T-helper 2 cell (primary cell): ENCODE measurements at regions not wholly inside any gene's neighbourhood (a gene's known extent, or its start where the extent isn't known, plus 50 kb on each side); places are given as distances from the start of the nearest gene placed in this dataset.

Source experiments
- DNase-seq, 5 experiments: peaks; one replicate each; pipeline versions ENCODE4 v3.0.0 to v3.0.0-alpha.2; 2012 to 2022

DNA sequence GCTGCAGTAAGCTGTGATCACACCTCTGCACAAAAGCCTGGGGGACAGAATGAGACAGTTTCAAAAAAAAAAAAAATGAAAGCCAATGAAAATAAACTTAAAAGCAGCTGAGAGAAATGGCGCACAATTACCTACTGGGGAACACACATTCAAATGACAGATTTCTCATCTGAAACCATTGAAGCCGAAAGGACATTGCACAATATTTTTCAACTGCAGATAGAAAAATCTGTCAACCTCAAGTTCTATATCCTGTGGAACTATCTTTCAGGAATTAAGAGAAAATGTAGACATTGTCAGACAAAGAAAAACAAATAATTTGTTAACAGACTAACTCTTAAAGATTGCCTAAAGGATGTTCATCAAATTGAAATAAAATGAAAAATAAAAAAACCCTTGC is 442.8 kb downstream of the MATN1 start:
- no peak for DNase-seq

DNA sequence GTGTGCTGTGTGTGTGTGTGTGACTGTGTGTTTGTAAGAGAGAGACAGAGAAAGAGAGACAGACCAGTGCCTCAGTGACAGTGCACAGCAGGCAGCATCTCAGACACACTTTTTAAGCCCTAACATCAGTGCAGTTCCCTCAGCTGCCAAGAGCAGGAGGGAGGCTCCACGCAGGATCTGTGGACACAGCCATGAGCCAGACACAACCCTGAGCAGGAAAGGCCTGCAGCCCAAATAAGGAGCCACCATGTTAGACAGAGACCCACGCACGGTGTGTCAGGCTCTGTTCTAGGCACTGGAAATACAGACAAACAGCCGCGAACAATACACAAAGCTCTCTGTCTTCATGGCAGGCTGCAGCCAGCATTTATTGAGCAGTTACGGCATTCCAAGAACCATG is 445.5 kb downstream of the MATN1 start:
- DNase-seq, result no peak

DNA sequence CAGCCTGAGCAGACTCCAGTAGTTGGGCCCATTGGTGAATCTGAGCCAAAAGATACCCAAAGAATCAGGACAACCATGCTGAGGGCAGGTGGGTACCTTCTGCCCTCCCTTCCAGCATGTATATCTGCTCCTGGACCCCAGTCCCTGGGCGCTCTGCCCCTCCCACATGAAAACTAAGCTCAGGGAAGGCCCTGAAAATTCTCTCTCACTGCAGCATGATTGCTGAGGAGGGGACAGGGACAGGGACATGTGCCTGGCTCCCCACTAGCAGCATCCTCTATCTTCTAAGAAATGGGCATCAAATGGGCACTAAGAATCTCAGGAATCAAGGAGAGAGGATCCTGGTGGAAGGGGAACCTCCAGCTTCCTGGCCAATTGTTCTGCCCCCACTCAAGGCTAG is 446.0 kb downstream of the MATN1 start:
- no peak for DNase-seq

GRCh38 chr1:30275926-30276764 is 447.2 kb downstream of the MATN1 start:
- DNase-seq, result no peak

- no peak for DNase-seq
These were observed 448.3 kb downstream of the MATN1 start for GRCh38 chr1:30274976-30275621.

GRCh38 chr1:30274173-30274970 is 449.0 kb downstream of the MATN1 start:
- DNase-seq, result no peak

GRCh38 chr1:30273456-30273855 is 449.9 kb downstream of the MATN1 start:
- no peak for DNase-seq

DNA sequence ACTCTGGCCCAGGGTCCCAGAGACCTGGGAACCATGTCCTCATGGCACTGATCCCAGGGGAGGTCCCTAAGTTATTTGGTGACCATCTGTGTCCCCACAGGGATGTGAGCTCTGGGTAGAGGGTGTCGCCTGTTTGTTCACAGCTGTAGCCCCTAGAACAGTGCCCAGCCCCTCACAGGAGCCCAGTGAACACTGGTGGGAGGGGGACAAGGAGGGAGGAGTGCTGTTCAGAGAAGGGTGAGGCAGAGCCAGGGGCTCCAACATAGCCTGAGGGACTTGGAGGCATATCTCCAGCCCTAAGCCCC is 450.4 kb downstream of the MATN1 start:
- DNase-seq, result no peak

DNA sequence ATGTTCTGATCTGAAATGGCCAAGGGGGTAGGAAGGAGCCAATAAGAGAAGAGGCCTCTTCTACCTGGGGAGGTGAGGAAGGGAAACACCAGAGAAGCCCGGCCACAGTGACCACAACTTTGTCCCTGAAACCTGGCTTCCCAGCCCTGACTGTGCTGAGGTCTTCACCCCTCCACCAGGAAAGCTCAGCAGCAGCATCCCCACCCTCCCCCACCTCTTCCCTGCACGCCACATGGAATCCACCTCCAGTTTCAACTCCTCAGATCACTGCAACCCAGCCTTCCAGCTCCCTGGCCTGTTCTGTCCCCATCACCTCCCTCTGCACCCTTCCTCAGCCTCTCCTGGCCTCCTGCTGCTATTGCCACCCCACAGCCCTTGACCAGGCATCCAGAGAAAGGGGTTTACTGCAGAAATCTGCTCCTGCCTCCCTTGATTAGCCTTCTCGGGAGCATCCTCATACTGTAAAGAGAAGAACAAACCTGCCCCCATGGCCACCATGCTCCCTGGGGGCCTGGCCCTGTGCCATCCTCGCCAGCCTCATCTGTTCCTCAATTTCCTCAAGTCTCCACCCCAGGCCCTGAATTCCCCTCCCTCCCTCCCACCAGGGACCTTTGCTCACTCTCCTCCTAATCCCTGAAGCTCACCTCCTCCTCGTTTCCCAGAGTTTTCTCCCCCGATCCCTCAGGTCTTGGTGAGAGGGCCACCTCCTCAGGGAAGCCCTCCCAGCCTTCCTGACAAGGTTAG is 450.9 kb downstream of the MATN1 start:
- DNase-seq, result no peak

DNA sequence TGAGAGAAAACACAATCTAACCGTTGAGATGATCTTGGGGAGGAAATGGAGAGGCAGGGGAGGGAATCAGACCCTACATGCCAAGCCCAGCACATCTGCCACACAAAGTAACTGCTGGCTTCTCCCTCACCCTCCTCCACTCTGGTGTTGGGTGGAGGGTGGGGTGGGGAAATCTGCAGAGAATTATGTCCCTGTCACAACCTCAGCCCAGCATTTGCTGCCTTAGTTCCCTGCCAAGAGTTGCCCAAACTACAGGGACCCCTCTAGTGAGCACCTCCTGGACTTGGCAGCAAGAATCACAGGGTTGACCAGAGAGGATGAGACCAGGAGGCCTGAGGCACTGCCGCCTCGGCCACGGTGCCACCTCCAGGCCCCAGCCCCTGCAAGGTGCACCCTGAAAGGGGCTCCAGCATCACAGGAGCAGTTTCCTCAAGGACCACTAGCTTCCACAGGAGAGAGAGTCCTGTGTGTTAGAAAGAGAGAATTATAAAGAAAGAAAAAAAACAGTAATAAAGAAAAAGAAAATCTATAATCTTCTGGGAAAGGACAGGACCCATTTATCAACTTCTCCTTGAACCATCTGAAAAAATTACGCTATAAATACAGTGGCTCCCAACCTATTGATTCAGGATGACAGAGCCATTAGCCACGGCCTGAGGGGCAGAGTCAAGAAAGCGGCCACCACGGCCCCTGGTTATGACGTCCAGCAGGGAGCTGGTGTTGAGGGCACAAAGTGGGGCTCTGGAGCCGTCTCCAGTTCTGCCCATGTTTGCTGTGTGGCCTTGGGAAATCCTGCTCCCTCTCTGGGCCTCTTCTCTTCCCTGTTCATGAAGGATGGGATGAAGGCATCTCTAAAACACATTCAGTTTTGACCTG is 451.7 kb downstream of the MATN1 start:
- no peak for DNase-seq

GRCh38 chr1:30270461-30270860 is 452.9 kb downstream of the MATN1 start:
- DNase-seq, result no peak

DNA sequence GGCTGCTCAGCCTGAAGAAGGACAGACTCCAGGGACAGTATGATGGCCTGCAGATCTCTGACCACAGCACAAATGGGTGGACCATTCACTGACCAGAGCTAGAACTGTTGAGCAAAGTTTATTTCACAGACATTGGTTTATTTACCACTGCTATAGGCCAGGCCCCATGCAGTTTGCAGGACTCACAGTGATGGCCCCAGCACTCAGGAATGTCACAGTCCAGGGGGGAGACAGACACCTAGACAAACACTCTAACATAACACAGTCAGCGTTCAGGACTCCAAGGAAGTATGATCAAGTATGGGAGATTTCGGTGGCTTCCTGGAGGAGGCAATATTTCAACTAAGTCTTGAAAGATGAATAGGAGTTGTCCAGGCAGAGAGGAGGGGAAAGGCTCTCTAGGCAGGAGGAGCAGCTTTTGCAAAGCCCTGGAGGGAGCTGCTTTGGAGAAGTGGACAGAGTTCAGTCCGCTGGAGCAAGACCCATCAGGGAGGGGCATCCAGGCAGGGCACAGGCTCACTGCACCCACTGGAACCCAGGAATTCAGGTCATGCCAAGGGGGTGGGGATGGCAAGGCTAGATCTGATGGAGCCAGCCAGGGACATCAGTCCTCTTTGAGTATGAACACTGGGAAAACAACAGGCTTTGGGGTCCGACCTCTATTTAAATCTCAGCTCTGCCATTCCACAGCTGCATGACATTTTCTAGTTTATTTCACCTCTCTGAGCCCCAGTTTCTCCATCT is 454.3 kb downstream of the MATN1 start:
- no peak for DNase-seq

DNA sequence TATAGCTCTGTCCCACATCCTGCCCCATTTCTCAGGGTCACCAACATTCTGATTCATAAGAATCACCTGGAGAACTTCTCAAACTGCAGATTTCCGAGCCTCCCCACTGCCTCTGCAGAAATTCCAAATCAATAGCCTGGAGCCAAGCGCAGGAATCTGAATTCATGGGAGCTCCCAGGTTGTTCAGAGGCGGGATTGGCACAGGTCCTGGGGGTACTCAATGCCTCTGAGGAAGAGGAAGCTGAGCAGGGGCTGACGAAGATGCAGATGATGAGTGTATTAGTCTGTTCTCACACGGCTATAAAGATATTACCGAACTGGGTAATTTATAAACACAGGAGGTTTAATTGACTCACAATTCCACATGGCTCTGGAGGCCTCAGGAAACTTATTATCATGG is 455.5 kb downstream of the MATN1 start:
- no peak for DNase-seq

- DNase-seq, result no peak
These were observed 456.3 kb downstream of the MATN1 start for GRCh38 chr1:30267046-30267445.

GRCh38 chr1:30265127-30266070 is 458.0 kb downstream of the MATN1 start:
- no peak for DNase-seq

DNA sequence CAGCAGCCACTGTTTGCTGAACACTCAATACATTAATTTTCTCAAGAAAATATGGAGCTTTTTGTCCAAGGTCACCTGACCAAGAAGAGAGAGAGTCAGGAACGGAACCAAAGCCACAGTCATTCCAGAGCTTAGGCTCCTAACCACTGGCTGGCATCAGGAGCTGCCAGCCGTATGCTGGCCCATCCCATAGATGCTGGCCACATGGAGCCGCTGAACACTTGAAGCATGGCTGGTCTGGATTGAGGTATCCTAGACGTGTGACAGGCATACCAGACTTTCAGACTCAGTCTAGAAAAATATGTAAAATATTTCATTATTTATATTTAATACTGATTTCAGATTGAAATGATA is 458.7 kb downstream of the MATN1 start:
- DNase-seq, result no peak

- no peak for DNase-seq
These were observed 459.3 kb downstream of the MATN1 start for GRCh38 chr1:30263888-30264671.

- DNase-seq, result no peak
These were observed 460.0 kb downstream of the MATN1 start for GRCh38 chr1:30263405-30263804.

GRCh38 chr1:30262158-30262557 is 461.2 kb downstream of the MATN1 start:
- no peak for DNase-seq
